PC-3 (cell line): ENCODE measurements at regions not wholly inside any gene's neighbourhood (a gene's known extent, or its start where the extent isn't known, plus 50 kb on each side); places are given as distances from the start of the nearest gene placed in this dataset.

ENCODE experiments used
- ATAC-seq: fragments of 200-7000 bp; cut with Tn5 transposase; 2 replicates; pipeline ENCODE4 v1.9.1; 2020; ENCODE audit warnings: mild to moderate bottlenecking, moderate library complexity
- BruUV-seq: library from RNA; stranded (reverse); fragments of 400-500 nt; replicated peaks from 2 replicates; lab custom pipeline; 2021; lab: Mats Ljungman, UMichigan
- CTCF ChIA-PET: fragments of 300-600 bp; sonication (Branson Sonifier 250); formaldehyde crosslinking; loops from one replicate; lab custom pipeline; 2022; ENCODE audit warnings: antibody characterized with exemption; lab: Charles Lee
- POLR2A ChIA-PET: fragments of 300-600 bp; sonication (Branson Sonifier 250); formaldehyde crosslinking; loops from one replicate; lab custom pipeline; 2022; ENCODE audit warnings: antibody characterized with exemption; ENCODE audit not compliant: unreplicated experiment; lab: Charles Lee
- DNase-seq: peaks from one replicate; pipeline ENCODE4 v3.0.0-alpha.2; 2015
- H2AFZ ChIP-seq: fragments of 300-600 bp; sonication (generic); 2 replicates; pipeline ENCODE4 v1.6.0; 2016; ENCODE audit warnings: antibody characterized with exemption, low read length
- H3F3A ChIP-seq: fragments of 300-600 bp; sonication (generic); one replicate; pipeline ENCODE4 v1.6.0; 2017; ENCODE audit warnings: antibody characterized with exemption, low read length, control low read depth, mild to moderate bottlenecking; ENCODE audit not compliant: unreplicated experiment
- H3K27ac ChIP-seq: fragments of 300-600 bp; sonication (generic); 2 replicates; pipeline ENCODE4 v1.5.1; 2016; ENCODE audit warnings: mild to moderate bottlenecking, low read length
- H3K27me3 ChIP-seq: fragments of 300-600 bp; sonication (generic); 2 replicates; pipeline ENCODE4 v1.6.1; 2016; ENCODE audit warnings: low read length, mixed read lengths
- H3K36me3 ChIP-seq: fragments of 300-600 bp; sonication (generic); 2 replicates; pipeline ENCODE4 v1.6.1; 2016; ENCODE audit warnings: low read depth, mixed run types, low read length, mixed read lengths
- H3K4me1 ChIP-seq: fragments of 300-600 bp; sonication (generic); 2 replicates; pipeline ENCODE4 v1.5.1; 2016; ENCODE audit warnings: low read length; ENCODE audit not compliant: insufficient read depth
- H3K4me2 ChIP-seq: fragments of 300-600 bp; sonication (generic); 2 replicates; pipeline ENCODE4 v1.6.0; 2016; ENCODE audit warnings: low read length
- H3K4me3 ChIP-seq: fragments of 300-600 bp; sonication (generic); 2 replicates; pipeline ENCODE4 v1.5.1; 2016; ENCODE audit warnings: mild to moderate bottlenecking, low read length, mixed read lengths
- H3K79me2 ChIP-seq: fragments of 300-600 bp; sonication (generic); 2 replicates; pipeline ENCODE4 v1.6.1; 2017; ENCODE audit warnings: low read length, mixed read lengths
- H3K9ac ChIP-seq: fragments of 300-600 bp; sonication (generic); 2 replicates; pipeline ENCODE4 v1.6.0; 2016; ENCODE audit warnings: mild to moderate bottlenecking, low read length
- H3K9me2 ChIP-seq: fragments of 300-600 bp; sonication (generic); replicated peaks from 2 replicates; pipeline ENCODE4 v1.6.1; 2016; ENCODE audit warnings: mixed run types, low read length, mixed read lengths
- H3K9me3 ChIP-seq: fragments of 300-600 bp; sonication (generic); 2 replicates; pipeline ENCODE4 v1.6.1; 2016; ENCODE audit warnings: low read length, mixed read lengths
- H4K20me1 ChIP-seq: fragments of 300-600 bp; sonication (generic); 2 replicates; pipeline ENCODE4 v1.6.1; 2016; ENCODE audit warnings: low read length, mixed read lengths
- EZH2 ChIP-seq: fragments of 300-600 bp; sonication (generic); IDR thresholded peaks from one replicate; pipeline ENCODE4 v1.6.1; 2017; ENCODE audit warnings: antibody characterized with exemption, mild to moderate bottlenecking, low read length; ENCODE audit not compliant: unreplicated experiment
- EZH2phosphoT487 ChIP-seq: fragments of 300-600 bp; sonication (generic); IDR thresholded peaks from 2 replicates; pipeline ENCODE4 v1.6.1; 2018; ENCODE audit warnings: mild to moderate bottlenecking, antibody characterized with exemption, low read length, borderline replicate concordance
- intact Hi-C: fragments of 100-400 bp; cut with micrococcal nuclease; formaldehyde crosslinking; loops from 2 replicates; pipeline ENCODE4 v1.9.0; 2023
- TF ChIP-seq, protein P1 (sequence below): fragments of 300-600 bp; sonication (generic); conservative IDR thresholded peaks from 2 replicates; pipeline ENCODE4 v1.5.1; 2017; ENCODE audit warnings: antibody characterized with exemption, low read depth, mild to moderate bottlenecking, low read length

DNA sequence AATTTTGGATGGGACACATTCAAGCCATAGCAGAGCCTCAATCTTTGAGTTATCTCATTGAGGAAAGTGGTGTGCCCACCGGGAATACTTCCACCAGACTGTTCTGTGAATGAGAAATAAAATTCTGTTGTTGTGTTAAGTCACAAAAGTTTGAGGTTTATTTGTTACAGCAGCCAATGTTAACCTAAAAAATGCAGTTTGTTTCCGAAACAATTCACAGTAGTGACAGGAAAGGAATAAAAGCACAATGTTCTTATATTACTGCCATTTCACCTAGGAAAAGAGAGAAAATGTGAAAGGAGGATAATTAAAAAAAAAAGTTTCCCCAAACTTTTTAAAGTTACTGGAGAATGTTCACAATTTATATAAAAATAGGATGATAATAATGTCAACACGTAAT lies 344.6 kb downstream of the CD83 start:
- ATAC-seq (no peak), DNase-seq (no peak)
- Histone ChIP-seq H3K36me3 (no peaks in the 10 kb centered on the region), H3K4me3 (no peak overlapping the region), H3K9ac (no peak overlapping the region), H4K20me1 (no peaks in the 10 kb centered on the region), H2AFZ (no peak overlapping the region), H3F3A (no peaks in the 10 kb centered on the region), H3K4me1 (peaks cover 23% of the 10 kb centered on the region), H3K79me2 (no peaks in the 10 kb centered on the region), H3K9me3 (no peaks in the 10 kb centered on the region), H3K27ac (no peak overlapping the region), H3K4me2 (no peak overlapping the region), H3K27me3 (no peaks in the 10 kb centered on the region), H3K9me2 (no peaks in the 10 kb centered on the region)
- TF ChIP-seq EZH2 (no peak), EZH2phosphoT487 (no peak)
- TF ChIP-seq, protein P1, sequence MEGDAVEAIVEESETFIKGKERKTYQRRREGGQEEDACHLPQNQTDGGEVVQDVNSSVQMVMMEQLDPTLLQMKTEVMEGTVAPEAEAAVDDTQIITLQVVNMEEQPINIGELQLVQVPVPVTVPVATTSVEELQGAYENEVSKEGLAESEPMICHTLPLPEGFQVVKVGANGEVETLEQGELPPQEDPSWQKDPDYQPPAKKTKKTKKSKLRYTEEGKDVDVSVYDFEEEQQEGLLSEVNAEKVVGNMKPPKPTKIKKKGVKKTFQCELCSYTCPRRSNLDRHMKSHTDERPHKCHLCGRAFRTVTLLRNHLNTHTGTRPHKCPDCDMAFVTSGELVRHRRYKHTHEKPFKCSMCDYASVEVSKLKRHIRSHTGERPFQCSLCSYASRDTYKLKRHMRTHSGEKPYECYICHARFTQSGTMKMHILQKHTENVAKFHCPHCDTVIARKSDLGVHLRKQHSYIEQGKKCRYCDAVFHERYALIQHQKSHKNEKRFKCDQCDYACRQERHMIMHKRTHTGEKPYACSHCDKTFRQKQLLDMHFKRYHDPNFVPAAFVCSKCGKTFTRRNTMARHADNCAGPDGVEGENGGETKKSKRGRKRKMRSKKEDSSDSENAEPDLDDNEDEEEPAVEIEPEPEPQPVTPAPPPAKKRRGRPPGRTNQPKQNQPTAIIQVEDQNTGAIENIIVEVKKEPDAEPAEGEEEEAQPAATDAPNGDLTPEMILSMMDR, result no peak
- POLR2A ChIA-PET, result no interaction called here
- intact Hi-C loops, result no loop called here
- BruUV-seq, result no TSS peak
- CTCF ChIA-PET, result no interaction called here

GRCh38 chr6:14462566-14462965 lies 345.0 kb downstream of the CD83 start:
- Histone ChIP-seq H3K4me1 (peaks cover 23% of the 10 kb centered on the region), H3K9ac (no peak overlapping the region), H3K27ac (no peak overlapping the region), H3K79me2 (no peaks in the 10 kb centered on the region), H3K27me3 (no peaks in the 10 kb centered on the region), H4K20me1 (no peaks in the 10 kb centered on the region), H2AFZ (no peak overlapping the region), H3K4me2 (no peak overlapping the region), H3K9me3 (no peaks in the 10 kb centered on the region), H3K36me3 (no peaks in the 10 kb centered on the region), H3F3A (no peaks in the 10 kb centered on the region), H3K4me3 (no peak overlapping the region), H3K9me2 (no peaks in the 10 kb centered on the region)
- no TSS peak for BruUV-seq
- ChIA-PET POLR2A (no interaction called here), CTCF (no interaction called here)
- intact Hi-C loops, result no loop called here
- no peak for DNase-seq
- no peak for TF ChIP-seq EZH2
- TF ChIP-seq, protein P1, result no peak
- TF ChIP-seq EZH2phosphoT487, result no peak
- ATAC-seq, result no peak

DNA sequence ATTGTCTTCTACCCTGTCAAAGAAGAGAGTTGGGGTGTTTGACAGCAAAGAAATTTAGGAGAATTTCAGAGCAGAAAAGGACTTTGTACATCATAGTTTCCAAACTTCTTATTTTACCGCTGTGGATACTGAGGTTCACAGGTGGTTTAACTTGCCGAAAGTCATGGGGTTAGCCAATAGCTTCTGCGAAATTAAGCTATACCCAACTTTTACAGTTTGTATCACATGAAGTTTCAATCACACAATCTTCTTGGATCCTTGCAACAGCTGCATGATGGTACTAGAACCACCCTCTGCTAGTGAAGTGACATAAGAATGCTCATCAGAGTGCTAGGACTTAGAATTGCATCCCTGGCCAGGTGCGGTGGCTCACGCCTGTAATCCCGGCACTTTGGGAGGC lies 345.5 kb downstream of the CD83 start:
- ATAC-seq (no peak), DNase-seq (no peak)
- no peaks in the 10 kb centered on the region for H3K79me2 ChIP-seq
- H4K20me1 ChIP-seq, result no peaks in the 10 kb centered on the region
- H2AFZ ChIP-seq, result no peak overlapping the region
- no peak overlapping the region for H3K4me3 ChIP-seq
- ChIA-PET CTCF (no interaction called here), POLR2A (no interaction called here)
- no peaks in the 10 kb centered on the region for H3K27me3 ChIP-seq
- no peak overlapping the region for H3K27ac ChIP-seq
- peaks cover 18% of the 10 kb centered on the region for H3K4me1 ChIP-seq
- H3K9me3 ChIP-seq, result no peaks in the 10 kb centered on the region
- no peaks in the 10 kb centered on the region for H3K9me2 ChIP-seq
- TF ChIP-seq EZH2phosphoT487, result no peak
- TF ChIP-seq, protein P1, result no peak
- TF ChIP-seq EZH2, result no peak
- no TSS peak for BruUV-seq
- no peaks in the 10 kb centered on the region for H3K36me3 ChIP-seq
- H3F3A ChIP-seq, result no peaks in the 10 kb centered on the region
- H3K4me2 ChIP-seq, result no peak overlapping the region
- H3K9ac ChIP-seq, result no peak overlapping the region
- intact Hi-C loops, result no loop called here
